GM21447 (cell line): ENCODE measurements at regions not wholly inside any gene's neighbourhood (a gene's known extent, or its start where the extent isn't known, plus 50 kb on each side); places are given as distances from the start of the nearest gene placed in this dataset.

ENCODE experiments used
- ATAC-seq: cut with Tn5 transposase; IDR thresholded peaks from one replicate; pipeline ENCODE4 v1.9.1; 2021; ENCODE audit not compliant: unreplicated experiment

DNA sequence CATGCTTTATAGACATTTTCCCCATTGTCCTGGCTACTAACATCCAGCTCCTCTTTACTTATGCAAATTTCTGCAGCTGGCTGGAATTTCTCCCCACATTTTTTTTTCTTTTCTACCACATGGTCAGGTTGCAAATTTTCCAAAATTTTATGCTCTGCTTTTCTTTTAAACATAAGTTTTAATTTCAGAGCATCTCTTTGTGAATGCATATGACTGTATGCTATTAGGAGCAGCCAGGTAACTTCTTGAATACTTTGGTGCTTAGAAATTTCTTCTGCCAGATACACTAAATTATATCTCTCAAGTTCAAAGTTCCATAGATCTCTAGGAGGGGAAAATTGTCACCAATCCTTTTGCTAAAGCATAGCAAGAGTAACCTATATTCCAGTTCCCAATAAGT, 365.9 kb downstream of the LRFN5 start:
- ATAC-seq = no peak

DNA sequence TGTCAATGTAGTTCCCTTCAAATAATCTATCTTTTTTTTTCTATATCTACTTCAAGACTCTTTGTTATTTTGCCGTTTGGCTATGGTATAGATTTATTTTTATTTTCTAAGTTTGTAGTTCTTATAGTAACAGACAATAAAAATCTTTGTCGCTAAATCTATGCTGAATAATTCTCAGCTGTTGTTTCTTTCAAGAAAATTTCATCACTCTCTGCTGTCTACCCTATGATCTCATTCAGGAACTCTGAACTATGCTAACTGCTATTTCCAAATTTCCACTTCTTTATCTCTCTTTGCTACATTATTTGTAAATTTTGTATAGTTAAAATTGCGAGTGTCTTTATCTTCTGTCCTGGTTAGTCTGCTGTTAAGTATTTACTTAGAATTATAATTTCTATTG, 353.6 kb downstream of the LRFN5 start:
- ATAC-seq = no peak

- ATAC-seq = no peak
Measured at GRCh38 chr14:41957459-41957858, 350.8 kb downstream of the LRFN5 start.
